ENCODE measurements at regions not wholly inside any gene's neighbourhood (a gene's known extent, or its start where the extent isn't known, plus 50 kb on each side); places are given as distances from the start of the nearest gene placed in this dataset.

GRCh38 chr18:51397347-51397962 is 200.0 kb upstream of the MEX3C start:
- ATAC-seq (no peak), DNase-seq (no peak)
- H3K36me3 Mint-ChIP-seq (ENCODE audit: insufficient read depth) = no peaks in the 10 kb centered on the region
- H3K4me1 Mint-ChIP-seq (ENCODE audit: low read depth) = no peaks in the 10 kb centered on the region
- no peak overlapping the region for H3K4me3 Mint-ChIP-seq
- H3K9me3 Mint-ChIP-seq = no peaks in the 10 kb centered on the region
- peaks cover 9% of the 10 kb centered on the region for H3K27me3 Mint-ChIP-seq (ENCODE audit: low read depth)

DNA sequence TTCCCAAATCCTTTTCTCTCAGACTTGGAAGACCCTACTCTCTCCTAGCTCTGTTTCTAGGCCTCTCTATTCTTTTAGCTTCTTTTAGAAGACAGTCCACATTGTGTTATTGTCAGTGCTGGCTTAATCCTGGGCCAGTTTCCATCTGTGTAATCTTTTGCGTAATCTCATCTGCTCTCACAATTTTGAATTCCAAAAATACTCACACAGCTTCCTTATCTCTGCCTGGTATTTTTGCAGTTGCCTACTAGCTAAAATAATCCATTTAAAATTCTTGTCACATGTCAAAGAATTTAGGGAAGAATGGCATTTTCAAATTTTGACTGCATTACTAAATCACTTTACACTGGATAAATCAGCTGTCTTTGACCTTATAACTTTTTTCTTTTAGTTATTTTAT is 200.6 kb upstream of the MEX3C start:
- H3K4me3 Mint-ChIP-seq = no peak overlapping the region
- DNase-seq (no peak), ATAC-seq (no peak)
- no peaks in the 10 kb centered on the region for H3K9me3 Mint-ChIP-seq
- H3K27me3 Mint-ChIP-seq (ENCODE audit: low read depth) = peaks cover 9% of the 10 kb centered on the region
- no peaks in the 10 kb centered on the region for H3K36me3 Mint-ChIP-seq (ENCODE audit: insufficient read depth)
- H3K4me1 Mint-ChIP-seq (ENCODE audit: low read depth) = no peaks in the 10 kb centered on the region

DNA sequence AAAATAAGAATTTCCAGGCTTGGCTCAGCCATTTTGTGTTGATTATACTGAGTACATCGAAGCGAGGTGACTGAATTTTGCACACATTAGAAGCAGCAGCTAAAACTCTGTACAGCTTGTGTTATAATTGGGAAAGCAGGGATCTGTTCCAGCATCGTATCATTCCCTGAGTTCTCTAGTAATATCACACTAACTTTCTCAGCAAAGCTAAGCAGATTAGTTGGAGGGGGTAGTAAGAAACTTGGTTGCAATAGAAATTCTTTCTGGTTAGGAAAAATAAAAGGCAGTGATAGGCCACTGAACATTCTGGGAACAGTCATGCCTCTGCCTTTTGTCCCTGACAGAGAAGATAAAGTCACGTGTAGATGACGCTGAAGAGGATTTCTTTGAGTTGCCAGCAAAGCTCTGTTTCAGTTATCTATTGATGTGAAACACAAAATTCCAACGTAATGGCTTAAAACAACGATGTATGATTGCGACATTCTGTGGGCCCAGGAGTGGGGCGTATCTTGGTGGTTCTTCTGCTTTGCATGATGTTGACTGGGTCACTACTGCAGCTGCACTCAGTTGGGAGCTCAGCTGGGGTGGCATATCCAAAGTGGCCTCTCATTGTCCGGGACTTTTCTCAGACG is 202.1 kb upstream of the MEX3C start:
- H3K4me1 Mint-ChIP-seq (ENCODE audit: low read depth) = no peaks in the 10 kb centered on the region
- DNase-seq (no peak), ATAC-seq (no peak)
- H3K36me3 Mint-ChIP-seq (ENCODE audit: insufficient read depth) = no peaks in the 10 kb centered on the region
- peaks cover 9% of the 10 kb centered on the region for H3K27me3 Mint-ChIP-seq (ENCODE audit: low read depth)
- H3K9me3 Mint-ChIP-seq = no peaks in the 10 kb centered on the region
- H3K4me3 Mint-ChIP-seq = no peak overlapping the region

GRCh38 chr18:51400721-51401120 is 203.2 kb upstream of the MEX3C start:
- no peak overlapping the region for H3K4me3 Mint-ChIP-seq
- ATAC-seq = no peak
- peaks cover 9% of the 10 kb centered on the region for H3K27me3 Mint-ChIP-seq (ENCODE audit: low read depth)
- no peak for DNase-seq
- no peaks in the 10 kb centered on the region for H3K4me1 Mint-ChIP-seq (ENCODE audit: low read depth)
- no peaks in the 10 kb centered on the region for H3K36me3 Mint-ChIP-seq (ENCODE audit: insufficient read depth)
- no peaks in the 10 kb centered on the region for H3K9me3 Mint-ChIP-seq

- Mint-ChIP-seq H3K4me3 (no peak overlapping the region), H3K27me3 (ENCODE audit: low read depth) (peaks cover 4% of the 10 kb centered on the region), H3K9me3 (no peaks in the 10 kb centered on the region), H3K36me3 (ENCODE audit: insufficient read depth) (no peaks in the 10 kb centered on the region), H3K4me1 (ENCODE audit: low read depth) (no peaks in the 10 kb centered on the region)
- DNase-seq (no peak), ATAC-seq (no peak)
Observed at GRCh38 chr18:51401912-51402311, 204.4 kb upstream of the MEX3C start.

DNA sequence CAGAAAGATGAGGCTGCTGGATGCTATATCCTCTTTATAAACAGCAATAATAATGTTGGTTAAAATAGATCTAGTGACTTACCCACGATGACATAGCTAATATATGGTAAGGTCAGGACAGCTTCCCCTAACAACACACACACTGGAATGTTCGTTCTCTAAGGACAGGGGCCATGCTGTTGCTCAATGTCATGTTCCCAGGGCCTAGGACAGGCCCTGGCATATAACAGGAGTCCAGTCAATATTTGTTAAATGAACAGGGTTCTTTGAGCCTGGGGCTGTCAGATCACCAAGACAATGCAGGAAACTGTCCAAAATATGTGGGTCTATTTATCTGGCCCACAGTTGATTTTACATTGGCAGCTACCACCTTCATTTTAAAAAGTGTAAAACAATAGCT is 207.1 kb upstream of the MEX3C start:
- H3K4me1 Mint-ChIP-seq (ENCODE audit: low read depth) = no peaks in the 10 kb centered on the region
- no peaks in the 10 kb centered on the region for H3K9me3 Mint-ChIP-seq
- DNase-seq (no peak), ATAC-seq (no peak)
- no peaks in the 10 kb centered on the region for H3K36me3 Mint-ChIP-seq (ENCODE audit: insufficient read depth)
- H3K4me3 Mint-ChIP-seq = no peak overlapping the region
- peaks cover 6% of the 10 kb centered on the region for H3K27me3 Mint-ChIP-seq (ENCODE audit: low read depth)

DNA sequence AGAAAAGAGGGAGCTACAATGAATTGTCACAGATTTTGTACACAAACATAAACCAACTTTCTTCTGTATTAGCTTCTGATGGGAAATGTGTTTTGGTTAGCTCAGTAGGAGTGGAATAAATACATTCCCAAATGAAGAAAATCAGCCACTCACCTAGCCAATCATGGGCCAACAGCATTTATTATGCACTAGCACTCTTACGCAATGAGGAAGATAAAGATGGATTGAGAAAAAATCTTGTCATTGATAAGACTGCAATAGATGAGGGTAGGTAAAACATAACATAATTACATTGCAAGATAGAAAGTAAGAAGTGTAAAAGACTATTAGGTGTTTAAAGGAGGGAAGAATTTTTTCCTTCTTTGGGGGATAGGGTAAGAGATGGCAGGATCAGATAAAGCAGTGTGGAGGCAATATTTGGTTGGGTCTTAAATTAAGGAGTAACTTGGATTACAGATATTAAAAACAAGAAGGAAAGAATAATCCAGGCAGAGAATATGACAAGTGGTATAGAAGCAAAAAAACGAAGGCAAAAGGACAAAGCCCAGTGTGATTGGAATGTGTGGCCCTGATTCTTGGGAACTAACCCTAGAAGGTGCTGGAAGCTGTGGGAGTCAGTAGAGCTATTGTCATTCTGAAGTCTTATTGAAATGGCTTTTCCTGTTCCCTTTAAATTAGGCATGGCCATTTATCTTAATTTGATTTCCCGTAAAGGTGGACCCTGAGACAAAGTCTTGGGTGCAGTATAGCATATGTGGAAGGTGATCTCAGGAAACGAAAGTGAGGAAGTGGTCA is 208.4 kb upstream of the MEX3C start:
- H3K4me1 Mint-ChIP-seq (ENCODE audit: low read depth) = no peaks in the 10 kb centered on the region
- peaks cover 6% of the 10 kb centered on the region for H3K27me3 Mint-ChIP-seq (ENCODE audit: low read depth)
- ATAC-seq (no peak), DNase-seq (no peak)
- H3K4me3 Mint-ChIP-seq = no peak overlapping the region
- H3K36me3 Mint-ChIP-seq (ENCODE audit: insufficient read depth) = no peaks in the 10 kb centered on the region
- no peaks in the 10 kb centered on the region for H3K9me3 Mint-ChIP-seq

DNA sequence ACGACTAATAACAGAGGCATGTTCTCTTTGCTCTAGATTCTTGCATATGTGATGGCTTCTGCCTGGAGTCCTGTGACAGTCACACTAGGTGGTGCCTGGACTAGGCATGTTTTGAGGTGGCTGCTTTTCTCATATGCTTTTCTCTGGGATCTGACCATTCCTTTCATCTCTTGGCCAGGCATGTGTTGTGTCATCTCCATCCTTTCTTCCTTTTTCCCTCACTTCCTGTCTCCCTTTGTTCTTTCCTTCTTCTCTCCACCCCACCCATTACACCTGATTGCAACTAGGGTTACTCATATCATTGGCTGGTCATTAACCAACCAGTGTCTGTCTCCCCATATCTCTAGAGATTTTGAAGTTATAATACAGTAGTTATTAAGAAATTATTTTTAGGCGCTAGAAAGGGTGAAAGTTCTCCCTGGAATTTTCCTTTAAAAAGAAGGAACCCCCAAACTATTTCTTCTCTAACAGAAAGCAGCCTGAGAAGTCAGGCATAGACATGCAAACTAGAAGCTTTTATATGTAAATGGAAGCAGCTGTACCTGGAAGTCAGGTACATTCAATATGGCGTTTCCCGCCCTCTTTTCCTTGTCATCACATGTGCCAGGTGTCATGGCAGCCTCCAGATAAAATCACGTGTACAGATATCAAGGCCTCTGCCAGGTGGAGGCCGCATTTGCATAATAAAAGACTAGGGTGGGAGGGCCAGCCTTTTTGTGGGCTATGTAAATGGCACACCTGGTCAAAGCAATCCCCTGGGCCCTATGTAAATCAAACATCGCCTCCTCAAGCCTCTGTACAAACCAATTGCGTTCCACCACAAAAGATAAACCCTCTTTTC is 220.4 kb upstream of the MEX3C start:
- ATAC-seq (no peak), DNase-seq (no peak)
- Mint-ChIP-seq H3K4me1 (ENCODE audit: low read depth) (no peaks in the 10 kb centered on the region), H3K9me3 (no peaks in the 10 kb centered on the region), H3K36me3 (ENCODE audit: insufficient read depth) (no peaks in the 10 kb centered on the region), H3K4me3 (no peak overlapping the region), H3K27me3 (ENCODE audit: low read depth) (no peaks in the 10 kb centered on the region)

DNA sequence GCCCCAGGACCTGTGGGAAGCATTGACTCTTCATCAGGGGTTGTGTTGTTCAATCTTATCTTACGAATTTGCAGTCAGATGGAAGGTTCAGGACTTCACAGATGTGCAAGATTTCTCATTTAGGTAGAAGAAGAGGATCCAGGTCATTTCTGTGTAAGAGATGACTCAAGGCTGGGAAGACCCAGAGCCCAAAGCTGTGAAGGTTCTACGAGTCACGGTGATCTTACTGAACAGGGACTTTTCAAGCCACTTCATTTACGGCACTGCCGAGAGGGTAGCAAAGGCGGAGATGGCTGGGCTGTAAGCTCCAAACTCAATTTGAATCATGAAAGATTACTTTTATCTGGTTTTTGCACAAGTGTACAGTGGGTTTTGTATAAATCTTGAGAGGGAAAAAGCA is 228.0 kb upstream of the MEX3C start:
- no peaks in the 10 kb centered on the region for H3K9me3 Mint-ChIP-seq
- no peaks in the 10 kb centered on the region for H3K36me3 Mint-ChIP-seq (ENCODE audit: insufficient read depth)

DNA sequence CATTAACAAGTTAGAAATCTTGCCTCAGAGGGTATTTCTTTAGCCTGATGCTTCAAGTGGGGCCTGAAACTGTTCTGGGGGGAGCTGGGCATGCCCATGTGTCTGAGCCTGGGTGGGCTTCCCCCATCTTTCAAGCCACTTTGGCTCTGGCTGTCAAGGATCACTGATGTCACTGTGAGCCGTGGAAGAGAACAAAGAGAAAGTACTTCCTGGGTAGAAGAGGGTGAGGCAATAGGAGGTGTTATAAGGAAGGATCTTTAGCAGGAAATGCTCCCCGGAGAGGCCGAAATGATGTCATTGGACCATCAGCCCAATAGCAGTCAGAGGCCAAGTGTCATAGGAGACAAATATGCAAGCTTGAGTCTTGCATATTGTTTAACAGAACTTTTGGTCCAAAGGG is 228.4 kb upstream of the MEX3C start:
- Mint-ChIP-seq H3K4me3 (no peak overlapping the region), H3K27me3 (ENCODE audit: low read depth) (peaks cover 9% of the 10 kb centered on the region), H3K9me3 (no peaks in the 10 kb centered on the region), H3K36me3 (ENCODE audit: insufficient read depth) (no peaks in the 10 kb centered on the region), H3K4me1 (ENCODE audit: low read depth) (no peaks in the 10 kb centered on the region)
- ATAC-seq (peak; percentile 25 to 42), DNase-seq (no peak)

More for the DNA sequence above, 228.0 kb upstream of the MEX3C start:
- Mint-ChIP-seq H3K27me3 (ENCODE audit: low read depth) (peaks cover 9% of the 10 kb centered on the region), H3K4me3 (no peak overlapping the region), H3K4me1 (ENCODE audit: low read depth) (no peaks in the 10 kb centered on the region)
- ATAC-seq (peak; percentile 62 to 73), DNase-seq (no peak)

- DNase-seq = no peak
- H3K27me3 Mint-ChIP-seq (ENCODE audit: low read depth) = peaks cover 9% of the 10 kb centered on the region
- no peaks in the 10 kb centered on the region for H3K36me3 Mint-ChIP-seq (ENCODE audit: insufficient read depth)
- ATAC-seq = no peak
- no peak overlapping the region for H3K4me3 Mint-ChIP-seq
- H3K4me1 Mint-ChIP-seq (ENCODE audit: low read depth) = no peaks in the 10 kb centered on the region
- no peaks in the 10 kb centered on the region for H3K9me3 Mint-ChIP-seq
Observed at GRCh38 chr18:51426996-51427395, 229.5 kb upstream of the MEX3C start.

DNA sequence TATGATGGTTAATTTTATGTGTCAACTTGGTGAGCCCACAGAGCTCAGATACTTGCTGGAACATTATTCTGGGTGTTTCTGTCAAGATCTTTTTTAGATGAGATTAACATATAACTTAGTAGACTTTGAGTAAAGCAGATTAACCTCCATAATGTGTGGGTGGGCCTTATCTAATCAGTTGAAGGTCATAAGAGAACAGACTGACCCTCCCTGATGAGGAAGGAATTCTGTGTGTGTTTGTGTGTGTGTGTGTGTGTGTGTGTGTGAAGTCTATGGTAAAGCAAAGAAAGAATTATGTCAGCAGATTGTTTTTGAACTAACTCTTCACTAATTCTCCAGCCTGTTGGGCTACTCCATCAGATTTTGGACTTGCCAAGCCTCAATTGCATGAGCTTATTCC is 232.2 kb upstream of the MEX3C start:
- Mint-ChIP-seq H3K4me1 (ENCODE audit: low read depth) (no peaks in the 10 kb centered on the region), H3K4me3 (no peak overlapping the region), H3K36me3 (ENCODE audit: insufficient read depth) (no peaks in the 10 kb centered on the region), H3K27me3 (ENCODE audit: low read depth) (peaks cover 12% of the 10 kb centered on the region), H3K9me3 (no peaks in the 10 kb centered on the region)
- DNase-seq (no peak), ATAC-seq (no peak)

- Mint-ChIP-seq H3K36me3 (ENCODE audit: insufficient read depth) (no peaks in the 10 kb centered on the region), H3K9me3 (no peaks in the 10 kb centered on the region), H3K4me1 (ENCODE audit: low read depth) (no peaks in the 10 kb centered on the region), H3K4me3 (no peak overlapping the region), H3K27me3 (ENCODE audit: low read depth) (peaks cover 8% of the 10 kb centered on the region)
- ATAC-seq = no peak
- DNase-seq = no peak
Observed at GRCh38 chr18:51430538-51430937, 233.1 kb upstream of the MEX3C start.

DNA sequence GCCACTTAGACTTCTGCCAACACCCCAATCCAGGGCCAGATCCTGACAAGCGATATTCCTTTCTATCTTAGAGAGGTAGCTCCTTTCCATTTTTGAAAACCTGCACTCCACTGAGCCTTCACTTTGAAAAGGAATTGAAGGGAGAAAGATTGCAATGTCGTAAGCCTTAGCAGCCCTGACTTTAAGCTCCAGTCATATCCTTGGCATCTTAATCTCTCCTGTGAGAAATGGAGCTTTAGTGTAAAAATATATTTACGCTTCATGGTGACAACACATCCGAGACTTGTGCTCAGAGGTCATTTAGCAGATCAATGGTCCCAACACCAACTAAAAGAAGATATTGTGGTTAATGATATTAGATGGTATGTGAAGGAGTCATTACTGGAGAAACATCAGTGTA is 235.8 kb upstream of the MEX3C start:
- ATAC-seq (no peak), DNase-seq (no peak)
- Mint-ChIP-seq H3K36me3 (ENCODE audit: insufficient read depth) (no peaks in the 10 kb centered on the region), H3K27me3 (ENCODE audit: low read depth) (peaks cover 15% of the 10 kb centered on the region), H3K4me1 (ENCODE audit: low read depth) (no peaks in the 10 kb centered on the region), H3K4me3 (no peak overlapping the region), H3K9me3 (no peaks in the 10 kb centered on the region)

All from activated T-cell treated with anti-CD3 and anti-CD28 coated beads, Interleukin-2, amount 50 U/mL, for 4 hours (primary cell).